ENCODE measurements at regions not wholly inside any gene's neighbourhood (a gene's known extent, or its start where the extent isn't known, plus 50 kb on each side); places are given as distances from the start of the nearest gene placed in this dataset.
"Not testable (repeated sequence)": the region's sequence is repeated elsewhere in the genome, so short reads cannot be mapped to it uniquely, and the experiment has no call there.

DNA sequence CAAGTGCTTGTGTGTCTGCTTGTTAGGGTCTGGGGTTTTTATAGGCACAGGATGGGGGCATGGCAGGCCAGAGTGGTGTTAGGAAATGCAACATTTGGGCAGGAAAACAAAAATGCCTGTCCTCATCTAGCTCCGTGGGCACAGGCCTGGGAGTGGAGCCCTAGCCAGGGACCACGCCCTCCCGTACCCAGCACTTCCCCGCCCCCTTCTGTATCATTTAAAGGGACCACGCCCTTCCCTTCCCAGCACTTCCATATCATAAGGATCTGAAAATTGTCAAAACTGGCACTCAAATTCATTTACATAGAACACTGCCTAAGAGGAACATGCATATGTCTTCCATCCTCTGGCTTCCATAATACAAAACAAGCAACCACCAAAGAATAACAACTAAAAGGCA lies 185.8 kb downstream of the B3GLCT start:
- DNase-seq = no peak
- Mint-ChIP-seq H3K27ac (peak overlapping the region in 1 of 6 donors; percentile 2), H3K4me3 (no peak overlapping the region), H3K9me3 (peaks cover 0 to 8% (median 2%) of the 10 kb centered on the region in 7 donors), H3K36me3 (no peaks in the 10 kb centered on the region), H3K4me1 (no peaks in the 10 kb centered on the region), H3K27me3 (peaks cover 0 to 5% (median 0%) of the 10 kb centered on the region in 3 donors)
- no peak for ATAC-seq (ENCODE audit: low read depth in 2 of 2)

DNA sequence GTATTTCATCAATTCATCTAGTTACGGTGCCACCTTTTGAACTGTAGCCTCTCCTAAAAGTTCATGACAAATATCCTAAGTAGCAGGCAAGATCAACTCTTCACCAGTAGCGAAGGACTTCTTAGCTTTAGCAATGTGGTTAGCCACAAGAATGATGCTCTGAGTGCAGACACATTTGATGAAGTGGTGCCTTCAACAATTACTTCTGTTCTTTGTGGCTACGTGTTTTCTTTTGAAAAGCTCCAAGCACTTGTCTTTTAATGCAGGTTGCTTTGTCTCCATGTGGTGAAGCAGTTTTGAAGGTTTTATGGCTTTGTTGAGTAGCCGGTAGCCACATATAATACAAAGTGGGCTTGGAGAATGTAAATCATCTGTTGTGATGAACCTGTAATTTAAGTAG lies 194.7 kb downstream of the B3GLCT start:
- no peaks in the 10 kb centered on the region for H3K4me1 Mint-ChIP-seq
- H3K27me3 Mint-ChIP-seq = no peaks in the 10 kb centered on the region
- DNase-seq (no peak), ATAC-seq (ENCODE audit: low read depth in 2 of 2) (no peak)
- H3K27ac Mint-ChIP-seq = no peak overlapping the region
- H3K9me3 Mint-ChIP-seq = peaks cover 4 to 18% (median 10%) of the 10 kb centered on the region in 7 donors
- no peaks in the 10 kb centered on the region for H3K36me3 Mint-ChIP-seq
- H3K4me3 Mint-ChIP-seq = no peak overlapping the region

DNA sequence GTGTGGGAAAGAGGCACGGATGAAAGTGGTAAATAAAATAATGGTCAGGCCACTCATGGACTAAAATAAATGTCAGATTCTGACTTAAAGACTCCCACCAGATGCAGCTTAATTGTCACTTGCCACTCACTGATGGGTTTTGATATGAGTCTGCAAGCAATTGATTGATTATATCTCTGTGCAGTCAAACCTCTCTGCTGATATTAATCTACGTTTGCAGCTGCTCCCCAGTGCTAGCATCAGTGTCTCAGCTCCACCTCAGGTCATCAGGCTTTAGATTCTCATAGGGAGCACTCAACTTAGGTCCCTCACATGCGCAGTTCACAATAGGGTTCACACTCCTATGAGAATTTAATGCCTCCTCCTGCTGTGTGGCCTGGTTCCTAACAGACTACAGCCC lies 195.3 kb downstream of the B3GLCT start:
- Mint-ChIP-seq H3K27ac (no peak overlapping the region), H3K4me1 (no peaks in the 10 kb centered on the region)
- DNase-seq = no peak

DNA sequence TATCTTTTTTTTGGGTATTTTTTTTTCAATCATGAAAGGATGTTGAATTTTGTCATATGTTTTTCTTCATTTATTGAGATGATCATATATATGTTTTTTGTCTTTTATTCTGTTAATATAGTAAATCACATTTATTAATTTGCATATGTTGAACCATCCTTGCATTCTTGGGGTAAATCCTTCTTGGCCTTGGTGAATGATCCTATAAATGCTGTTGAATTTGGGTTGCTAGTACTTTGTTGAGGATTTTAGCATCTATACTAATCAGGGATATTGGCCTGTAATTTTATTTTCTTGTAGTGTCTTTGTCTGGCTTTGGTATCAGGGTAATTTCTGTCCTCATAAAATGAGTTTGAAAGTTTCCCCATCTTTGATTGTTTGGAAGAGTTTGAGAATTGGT lies 199.9 kb downstream of the B3GLCT start:
- peaks cover 0 to 9% of the 10 kb centered on the region in 2 donors for H3K36me3 Mint-ChIP-seq
- H3K27me3 Mint-ChIP-seq = no peaks in the 10 kb centered on the region
- H3K27ac Mint-ChIP-seq = no peak overlapping the region
- H3K9me3 Mint-ChIP-seq = peaks cover 11 to 39% (median 21%) of the 10 kb centered on the region in 7 donors
- DNase-seq = no peak
- no peak for ATAC-seq (ENCODE audit: low read depth in 2 of 2)
- H3K4me3 Mint-ChIP-seq = no peak overlapping the region
- H3K4me1 Mint-ChIP-seq = no peaks in the 10 kb centered on the region

More for the DNA sequence above, 195.3 kb downstream of the B3GLCT start:
- ATAC-seq (ENCODE audit: low read depth in 2 of 2) = no peak
- peaks cover 0 to 3% of the 10 kb centered on the region in 2 donors for H3K36me3 Mint-ChIP-seq
- peaks cover 6 to 24% (median 15%) of the 10 kb centered on the region in 7 donors for H3K9me3 Mint-ChIP-seq
- no peak overlapping the region for H3K4me3 Mint-ChIP-seq
- no peaks in the 10 kb centered on the region for H3K27me3 Mint-ChIP-seq

DNA sequence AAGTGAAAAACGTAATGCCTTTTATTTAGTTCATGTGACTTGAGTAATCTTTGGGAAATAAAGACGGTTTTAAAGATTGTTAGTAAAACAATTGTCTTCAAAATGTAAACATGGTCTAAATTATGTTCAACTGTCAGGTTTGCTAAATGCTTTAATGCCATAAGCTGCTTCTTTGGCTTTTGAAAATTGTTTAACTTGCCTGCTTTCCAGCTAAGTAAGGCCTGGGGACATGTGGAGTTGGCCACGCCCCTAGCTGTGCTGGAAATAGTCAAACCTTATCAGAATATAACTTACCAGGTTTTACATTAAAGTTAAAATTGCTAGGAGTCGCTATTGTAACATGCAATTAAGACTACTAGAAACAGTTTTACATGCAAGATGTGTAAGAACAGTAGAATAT lies 203.9 kb downstream of the B3GLCT start:
- peaks cover 6 to 30% (median 15%) of the 10 kb centered on the region in 7 donors for H3K9me3 Mint-ChIP-seq
- not testable (repeated sequence) for ATAC-seq (ENCODE audit: low read depth in 2 of 2); H3K27me3 Mint-ChIP-seq

DNA sequence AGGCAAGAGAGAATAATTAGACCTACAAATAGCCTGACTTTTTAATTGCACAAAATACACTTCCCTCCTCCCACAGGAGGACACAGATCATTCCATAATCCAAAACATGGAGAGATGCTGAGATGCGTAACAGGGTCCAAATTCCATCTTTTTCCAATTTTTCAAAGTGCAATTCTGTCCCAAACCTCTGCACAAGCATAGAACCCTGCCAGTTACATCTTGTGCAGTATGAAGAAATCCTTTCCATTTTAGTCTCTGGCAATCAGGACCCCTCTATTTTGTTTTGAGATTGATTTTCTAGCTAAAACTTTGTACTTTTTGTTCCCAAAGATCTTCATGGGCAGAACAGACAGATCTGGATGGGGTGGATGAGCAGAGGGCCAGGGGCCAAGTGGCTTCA lies 209.2 kb downstream of the B3GLCT start:
- Mint-ChIP-seq H3K4me1 (no peaks in the 10 kb centered on the region), H3K36me3 (no peaks in the 10 kb centered on the region), H3K27ac (no peak overlapping the region), H3K27me3 (peaks cover 4 to 9% (median 7%) of the 10 kb centered on the region in 3 donors), H3K9me3 (no peaks in the 10 kb centered on the region), H3K4me3 (no peak overlapping the region)
- ATAC-seq (ENCODE audit: low read depth in 2 of 2) = no peak
- no peak for DNase-seq

More for the DNA sequence above, 203.9 kb downstream of the B3GLCT start:
- H3K4me3 Mint-ChIP-seq, H3K4me1 Mint-ChIP-seq, H3K27ac Mint-ChIP-seq, DNase-seq, H3K36me3 Mint-ChIP-seq: not testable (repeated sequence)

DNA sequence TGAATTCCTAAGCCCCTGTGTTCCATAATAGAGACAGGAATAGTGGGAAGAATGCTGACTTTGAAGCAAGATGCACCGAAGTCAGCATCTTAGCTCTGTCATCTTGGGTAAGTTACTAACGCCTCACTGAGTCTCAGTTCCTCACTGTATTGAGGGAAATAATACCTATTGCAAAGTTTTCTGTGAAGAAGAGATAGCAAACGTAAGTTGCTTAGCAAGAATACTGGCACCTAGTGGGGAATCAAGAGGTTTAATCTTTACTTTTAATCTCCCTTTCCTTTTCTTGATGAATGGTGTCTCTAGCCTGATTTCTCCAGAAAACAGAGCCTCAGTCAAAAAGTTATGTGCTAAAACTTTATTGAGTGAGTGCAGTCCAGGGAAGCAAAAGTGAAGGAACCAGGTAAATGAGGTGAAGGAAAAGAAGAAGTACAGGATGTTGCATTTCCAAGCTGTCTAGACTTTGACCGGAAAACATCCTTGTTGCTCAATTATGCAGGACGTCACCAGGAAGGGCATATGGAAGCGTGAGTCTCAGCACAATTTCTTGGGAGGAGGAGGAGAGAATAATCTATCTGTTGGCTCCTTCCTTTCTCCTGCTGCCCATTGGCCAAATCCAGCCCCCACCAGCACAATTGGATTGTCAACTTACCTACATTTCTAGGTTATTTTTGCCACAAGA lies 210.0 kb downstream of the B3GLCT start:
- no peaks in the 10 kb centered on the region for H3K4me1 Mint-ChIP-seq
- no peaks in the 10 kb centered on the region for H3K36me3 Mint-ChIP-seq
- H3K27ac Mint-ChIP-seq = no peak overlapping the region
- ATAC-seq (ENCODE audit: low read depth in 2 of 2) (peak in 1 of 2 donors; percentile 20), DNase-seq (no peak)
- no peak overlapping the region for H3K4me3 Mint-ChIP-seq
- no peaks in the 10 kb centered on the region for H3K9me3 Mint-ChIP-seq
- H3K27me3 Mint-ChIP-seq = peaks cover 7 to 12% (median 8%) of the 10 kb centered on the region in 3 donors

DNA sequence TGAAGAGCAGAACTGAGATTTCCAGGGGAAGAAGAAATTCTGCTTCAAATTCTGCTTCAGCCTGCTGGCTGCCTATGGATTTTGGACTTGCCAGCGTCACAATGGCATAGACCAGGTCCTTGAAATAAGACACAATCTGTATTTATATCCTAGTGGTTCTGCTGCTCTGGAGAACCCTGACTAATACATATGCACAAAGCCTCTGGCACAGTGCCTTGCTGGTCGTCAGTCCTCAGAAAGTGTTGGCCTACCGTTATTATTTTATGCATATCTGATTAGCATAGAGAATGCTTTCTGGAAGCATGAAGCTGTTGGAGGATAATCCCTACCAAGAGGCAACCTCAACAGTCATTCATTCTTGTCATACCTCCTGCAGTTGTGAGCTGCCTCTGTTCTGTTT lies 213.7 kb downstream of the B3GLCT start:
- H3K27me3 Mint-ChIP-seq = peaks cover 7 to 12% (median 9%) of the 10 kb centered on the region in 3 donors
- no peak for DNase-seq
- no peak for ATAC-seq (ENCODE audit: low read depth in 2 of 2)
- H3K4me3 Mint-ChIP-seq = no peak overlapping the region
- H3K9me3 Mint-ChIP-seq = no peaks in the 10 kb centered on the region
- H3K36me3 Mint-ChIP-seq = no peaks in the 10 kb centered on the region
- H3K27ac Mint-ChIP-seq = no peak overlapping the region
- H3K4me1 Mint-ChIP-seq = no peaks in the 10 kb centered on the region

DNA sequence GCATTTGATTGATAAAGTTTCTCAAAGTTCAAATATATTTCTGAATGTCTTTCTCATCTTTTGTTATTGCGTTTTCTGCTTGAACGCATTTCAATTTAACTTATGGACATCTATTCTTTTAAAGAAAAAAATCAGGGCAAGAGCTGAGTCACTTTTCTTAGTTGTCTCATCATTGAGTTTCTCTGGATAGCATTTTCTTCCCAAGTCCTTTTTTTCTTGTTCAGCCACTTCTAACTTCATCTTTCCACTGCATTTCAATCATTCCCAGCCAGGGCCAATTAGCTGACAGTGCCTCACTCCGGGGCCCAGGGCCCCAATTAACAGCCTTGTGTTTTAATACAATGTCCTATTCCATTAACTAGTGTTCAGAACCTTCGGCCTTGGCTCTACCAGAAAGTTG lies 216.3 kb downstream of the B3GLCT start:
- no peak for DNase-seq
- H3K27me3 Mint-ChIP-seq = peaks cover 6 to 25% (median 17%) of the 10 kb centered on the region in 3 donors
- no peaks in the 10 kb centered on the region for H3K9me3 Mint-ChIP-seq
- ATAC-seq (ENCODE audit: low read depth in 2 of 2) = no peak
- peak overlapping the region in 1 of 6 donors; percentile 13 for H3K27ac Mint-ChIP-seq
- no peak overlapping the region for H3K4me3 Mint-ChIP-seq
- no peaks in the 10 kb centered on the region for H3K4me1 Mint-ChIP-seq
- no peaks in the 10 kb centered on the region for H3K36me3 Mint-ChIP-seq

DNA sequence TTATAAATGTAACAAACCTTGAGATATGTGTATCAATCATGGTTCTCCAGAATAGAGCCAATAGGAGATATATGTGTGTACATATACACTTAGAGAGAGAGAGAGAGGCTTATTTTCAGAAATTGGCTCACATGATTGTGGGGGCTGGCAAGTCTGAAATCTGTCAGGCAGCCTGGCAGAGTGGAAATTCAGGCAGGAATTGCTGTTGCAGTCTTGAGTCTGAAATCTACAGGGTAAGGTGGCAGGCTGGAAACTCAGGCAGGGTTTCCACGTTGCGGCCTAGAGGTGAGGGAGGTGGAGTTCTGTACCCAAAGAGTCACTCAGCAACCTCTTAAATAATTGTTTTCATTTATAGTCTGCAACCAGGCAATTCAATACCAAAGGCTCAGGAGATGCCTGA lies 218.4 kb downstream of the B3GLCT start:
- no peak overlapping the region for H3K27ac Mint-ChIP-seq
- no peak for DNase-seq
- H3K4me3 Mint-ChIP-seq = no peak overlapping the region

DNA sequence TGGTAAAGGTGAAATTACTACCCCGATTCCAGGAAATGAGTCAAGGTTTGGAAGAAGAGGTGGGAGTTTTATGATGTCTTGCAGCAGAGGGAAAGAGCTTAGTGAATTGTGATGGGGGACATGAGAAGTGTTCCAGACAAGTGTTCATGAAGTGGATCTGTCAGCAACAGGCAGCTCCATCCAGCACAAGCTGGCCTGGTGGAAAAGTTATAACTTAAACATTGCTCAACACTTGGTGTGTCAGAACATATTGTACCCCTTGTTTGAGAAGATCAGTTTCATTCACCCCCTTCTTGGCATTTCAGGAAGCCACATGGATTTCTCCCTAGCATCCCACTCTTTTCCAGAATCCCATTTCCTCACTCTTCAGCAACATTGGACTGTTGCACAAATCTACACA lies 222.0 kb downstream of the B3GLCT start:
- H3K27ac Mint-ChIP-seq = no peak overlapping the region
- H3K36me3 Mint-ChIP-seq = no peaks in the 10 kb centered on the region
- no peak for ATAC-seq (ENCODE audit: low read depth in 2 of 2)
- no peak for DNase-seq
- peaks cover 0 to 4% (median 0%) of the 10 kb centered on the region in 3 donors for H3K4me1 Mint-ChIP-seq
- no peak overlapping the region for H3K4me3 Mint-ChIP-seq
- peaks cover 6 to 17% (median 11%) of the 10 kb centered on the region in 3 donors for H3K27me3 Mint-ChIP-seq
- H3K9me3 Mint-ChIP-seq = no peaks in the 10 kb centered on the region

More for the DNA sequence above, 218.4 kb downstream of the B3GLCT start:
- peaks cover 6 to 25% (median 17%) of the 10 kb centered on the region in 3 donors for H3K27me3 Mint-ChIP-seq
- no peaks in the 10 kb centered on the region for H3K9me3 Mint-ChIP-seq
- ATAC-seq (ENCODE audit: low read depth in 2 of 2) = no peak
- no peaks in the 10 kb centered on the region for H3K4me1 Mint-ChIP-seq
- no peaks in the 10 kb centered on the region for H3K36me3 Mint-ChIP-seq

DNA sequence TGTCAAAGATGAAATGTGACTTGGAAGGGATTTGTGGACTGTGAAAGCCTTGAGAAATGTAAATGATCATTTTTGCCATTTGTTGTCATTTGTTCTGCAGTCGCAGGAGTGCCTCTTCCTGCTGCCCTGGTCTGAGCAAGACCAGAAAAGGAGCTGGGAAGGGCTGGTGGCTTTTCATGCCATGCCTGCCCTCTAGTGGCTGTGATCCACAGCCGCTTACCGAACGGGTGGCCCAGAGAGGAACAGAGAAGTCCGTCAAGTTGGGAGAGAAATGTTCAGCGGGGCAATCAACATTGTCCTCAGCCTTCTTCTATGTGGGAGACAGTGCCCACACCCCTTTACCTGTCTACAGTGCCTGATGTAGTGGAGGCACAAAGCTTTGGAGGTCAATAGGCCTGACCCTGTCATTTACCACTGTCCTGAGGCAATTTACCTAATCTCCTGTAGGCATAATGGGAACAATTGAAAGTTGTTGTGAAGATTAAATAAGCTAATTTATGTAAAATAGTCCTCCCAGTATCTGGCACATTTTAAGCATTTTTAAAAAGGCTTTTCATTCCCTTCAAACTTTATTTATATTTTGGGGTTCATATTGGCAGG lies 224.5 kb downstream of the B3GLCT start:
- peak; percentile 56 to 68 for ATAC-seq (ENCODE audit: low read depth in 2 of 2)

DNA sequence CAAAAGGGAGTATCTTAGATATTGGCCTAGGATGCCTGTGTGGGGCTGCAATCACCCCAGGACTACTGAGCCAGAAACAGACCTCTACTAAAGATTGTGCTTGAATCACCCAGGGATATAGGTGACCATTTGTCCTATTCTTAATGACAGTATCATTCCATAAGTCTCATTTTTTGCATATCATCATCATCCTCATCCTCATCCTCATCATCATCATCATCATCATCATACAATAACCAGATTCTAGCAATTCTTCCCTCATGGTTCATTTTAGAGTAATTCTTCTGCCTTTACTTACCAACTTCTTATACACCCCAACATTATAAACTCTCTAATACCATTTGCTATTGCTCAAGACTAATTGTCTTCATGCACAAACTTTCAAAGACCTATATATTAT lies 226.6 kb downstream of the B3GLCT start:
- no peak for ATAC-seq (ENCODE audit: low read depth in 2 of 2)
- Mint-ChIP-seq H3K27me3 (peaks cover 0 to 8% (median 5%) of the 10 kb centered on the region in 3 donors), H3K27ac (no peak overlapping the region), H3K4me3 (no peak overlapping the region), H3K9me3 (no peaks in the 10 kb centered on the region), H3K4me1 (peaks cover 0 to 4% (median 0%) of the 10 kb centered on the region in 3 donors), H3K36me3 (no peaks in the 10 kb centered on the region)
- DNase-seq = no peak

More for the DNA sequence above, 224.5 kb downstream of the B3GLCT start:
- Mint-ChIP-seq H3K27me3 (peaks cover 5 to 9% (median 6%) of the 10 kb centered on the region in 3 donors), H3K36me3 (no peaks in the 10 kb centered on the region), H3K4me3 (no peak overlapping the region), H3K27ac (no peak overlapping the region), H3K9me3 (no peaks in the 10 kb centered on the region), H3K4me1 (peaks cover 0 to 4% (median 0%) of the 10 kb centered on the region in 3 donors)
- peak; percentile 27 for DNase-seq

Measured in naive B cell (primary cell).